Ascending aorta (tissue), 2 donors: ENCODE measurements at regions not wholly inside any gene's neighbourhood (a gene's known extent, or its start where the extent isn't known, plus 50 kb on each side); places are given as distances from the start of the nearest gene placed in this dataset.

Experiments used
- DNase-seq, 2 donors: peaks; one replicate each; pipeline ENCODE4 v3.0.0-alpha.2; 2019; ENCODE audit warnings: low spot score in 2 of 2
- H3K27ac ChIP-seq, 2 donors: fragments of 200-600 bp; sonication (generic); one replicate each; pipeline ENCODE4 v1.5.1; 2016 to 2017; ENCODE audit warnings: mild to moderate bottlenecking in 1 of 2
- H3K27me3 ChIP-seq: fragments of 200-600 bp; sonication (generic); one replicate; pipeline ENCODE4 v1.5.1; 2017
- H3K36me3 ChIP-seq, 2 donors: fragments of 200-600 bp; sonication (generic); one replicate each; pipeline ENCODE4 v1.5.1; 2016
- H3K4me1 ChIP-seq, 2 donors: fragments of 200-600 bp; sonication (generic); one replicate each; pipeline ENCODE4 v1.5.1; 2016 to 2017; ENCODE audit warnings: mild to moderate bottlenecking in 1 of 2
- H3K4me3 ChIP-seq, 2 donors: fragments of 200-600 bp; sonication (generic); one replicate each; pipeline ENCODE4 v1.5.1; 2016 to 2017; ENCODE audit warnings: mild to moderate bottlenecking in 1 of 2
- H3K9me3 ChIP-seq, 2 donors: fragments of 200-600 bp; sonication (generic); one replicate each; pipeline ENCODE4 v1.5.1; 2016
- intact Hi-C: fragments of 100-400 bp; cut with DNase I; formaldehyde crosslinking; loops from one replicate; pipeline ENCODE4 v1.15.1; 2023
- TF ChIP-seq, protein P1 (sequence below), 3 experiments: fragments of 200-600 bp in 2 of 3; fragments of 450-650 bp in 1 of 3; sonication (generic) in 2 of 3; IDR thresholded peaks; one replicate each; pipeline ENCODE4 v1.5.1; 2016 to 2019; ENCODE audit warnings: antibody characterized with exemption in 3 of 3, mild to moderate bottlenecking in 1 of 3, moderate library complexity in 1 of 3

DNA sequence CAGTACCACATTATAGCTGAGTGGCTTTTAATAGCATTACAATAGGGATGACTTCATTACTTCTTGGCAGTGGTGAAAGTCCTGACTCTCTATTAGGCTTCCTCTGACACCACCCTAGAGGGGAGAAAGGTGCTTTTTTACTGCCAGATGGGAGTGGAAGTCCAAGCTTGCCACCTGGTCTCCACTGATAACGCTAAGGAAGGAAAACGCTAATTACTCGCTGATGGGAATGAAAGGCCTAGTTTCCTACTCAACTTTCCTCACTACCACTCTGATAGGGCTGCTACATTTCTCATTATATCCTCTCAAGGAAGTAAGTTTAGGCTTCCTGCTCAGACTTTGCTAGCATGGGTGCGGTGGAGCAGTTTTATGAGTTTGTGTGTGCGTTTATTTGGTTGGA lies 62.3 kb upstream of the PAGE3 start:
- no peaks in the 10 kb centered on the region for H3K4me1 ChIP-seq
- no peak overlapping the region for H3K4me3 ChIP-seq
- no peaks in the 10 kb centered on the region for H3K36me3 ChIP-seq
- H3K9me3 ChIP-seq: peaks cover 0 to 4% of the 10 kb centered on the region in 2 donors
- no peak for DNase-seq
- H3K27ac ChIP-seq: no peak overlapping the region
- TF ChIP-seq, protein P1, sequence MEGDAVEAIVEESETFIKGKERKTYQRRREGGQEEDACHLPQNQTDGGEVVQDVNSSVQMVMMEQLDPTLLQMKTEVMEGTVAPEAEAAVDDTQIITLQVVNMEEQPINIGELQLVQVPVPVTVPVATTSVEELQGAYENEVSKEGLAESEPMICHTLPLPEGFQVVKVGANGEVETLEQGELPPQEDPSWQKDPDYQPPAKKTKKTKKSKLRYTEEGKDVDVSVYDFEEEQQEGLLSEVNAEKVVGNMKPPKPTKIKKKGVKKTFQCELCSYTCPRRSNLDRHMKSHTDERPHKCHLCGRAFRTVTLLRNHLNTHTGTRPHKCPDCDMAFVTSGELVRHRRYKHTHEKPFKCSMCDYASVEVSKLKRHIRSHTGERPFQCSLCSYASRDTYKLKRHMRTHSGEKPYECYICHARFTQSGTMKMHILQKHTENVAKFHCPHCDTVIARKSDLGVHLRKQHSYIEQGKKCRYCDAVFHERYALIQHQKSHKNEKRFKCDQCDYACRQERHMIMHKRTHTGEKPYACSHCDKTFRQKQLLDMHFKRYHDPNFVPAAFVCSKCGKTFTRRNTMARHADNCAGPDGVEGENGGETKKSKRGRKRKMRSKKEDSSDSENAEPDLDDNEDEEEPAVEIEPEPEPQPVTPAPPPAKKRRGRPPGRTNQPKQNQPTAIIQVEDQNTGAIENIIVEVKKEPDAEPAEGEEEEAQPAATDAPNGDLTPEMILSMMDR (IDR thresholded peaks at IDR 0.05): no peak
- intact Hi-C loops: no loop called here
- no peaks in the 10 kb centered on the region for H3K27me3 ChIP-seq

DNA sequence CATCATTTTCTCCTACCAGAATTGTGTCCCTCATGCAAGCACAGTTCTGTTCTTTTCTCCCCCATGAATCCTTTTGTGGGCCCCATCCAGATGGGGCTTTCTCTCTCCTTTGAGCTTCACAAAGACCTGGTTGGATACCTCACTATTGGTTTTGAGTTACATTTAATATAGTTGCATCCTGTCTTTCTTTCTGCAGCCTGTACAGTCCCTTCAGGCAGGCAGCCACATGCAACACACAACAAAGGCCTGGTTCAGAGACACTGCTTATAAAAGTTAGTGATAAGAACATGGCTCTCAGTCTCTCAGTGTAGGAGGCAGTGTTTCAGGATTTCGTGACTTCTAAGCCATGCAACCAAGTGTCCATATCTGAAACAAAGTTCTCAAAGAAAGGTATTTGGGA lies 70.6 kb upstream of the PAGE3 start:
- no peak overlapping the region for H3K4me3 ChIP-seq
- no peaks in the 10 kb centered on the region for H3K9me3 ChIP-seq
- H3K27ac ChIP-seq: no peak overlapping the region
- TF ChIP-seq, protein P1 (IDR thresholded peaks at IDR 0.05): no peak
- no peak for DNase-seq
- no peaks in the 10 kb centered on the region for H3K27me3 ChIP-seq
- no peaks in the 10 kb centered on the region for H3K36me3 ChIP-seq
- H3K4me1 ChIP-seq: no peaks in the 10 kb centered on the region
- intact Hi-C loops: no loop called here

DNA sequence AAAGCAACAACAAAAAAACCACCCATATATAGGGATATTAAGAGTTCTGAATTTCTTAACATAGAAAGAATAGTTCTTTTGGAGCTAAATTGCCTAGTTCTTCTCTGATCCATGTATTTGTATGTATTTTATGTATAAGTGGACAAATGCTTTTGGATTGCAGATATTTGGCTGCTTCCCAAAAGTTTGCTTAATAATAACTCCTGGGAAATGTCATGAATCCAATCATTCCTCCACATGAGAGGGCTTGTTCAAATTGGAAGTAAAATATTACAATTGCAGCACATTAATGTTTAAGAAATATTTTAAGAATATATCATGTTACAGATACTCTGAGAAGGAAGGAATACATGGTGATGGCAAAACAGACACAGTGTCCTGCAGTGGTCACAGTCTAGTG lies 71.5 kb upstream of the PAGE3 start:
- Histone ChIP-seq H3K27me3 (no peaks in the 10 kb centered on the region), H3K27ac (no peak overlapping the region), H3K4me1 (no peaks in the 10 kb centered on the region), H3K4me3 (no peak overlapping the region), H3K9me3 (no peaks in the 10 kb centered on the region), H3K36me3 (no peaks in the 10 kb centered on the region)
- intact Hi-C loops: no loop called here
- DNase-seq: no peak
- TF ChIP-seq, protein P1 (IDR thresholded peaks at IDR 0.05): no peak

DNA sequence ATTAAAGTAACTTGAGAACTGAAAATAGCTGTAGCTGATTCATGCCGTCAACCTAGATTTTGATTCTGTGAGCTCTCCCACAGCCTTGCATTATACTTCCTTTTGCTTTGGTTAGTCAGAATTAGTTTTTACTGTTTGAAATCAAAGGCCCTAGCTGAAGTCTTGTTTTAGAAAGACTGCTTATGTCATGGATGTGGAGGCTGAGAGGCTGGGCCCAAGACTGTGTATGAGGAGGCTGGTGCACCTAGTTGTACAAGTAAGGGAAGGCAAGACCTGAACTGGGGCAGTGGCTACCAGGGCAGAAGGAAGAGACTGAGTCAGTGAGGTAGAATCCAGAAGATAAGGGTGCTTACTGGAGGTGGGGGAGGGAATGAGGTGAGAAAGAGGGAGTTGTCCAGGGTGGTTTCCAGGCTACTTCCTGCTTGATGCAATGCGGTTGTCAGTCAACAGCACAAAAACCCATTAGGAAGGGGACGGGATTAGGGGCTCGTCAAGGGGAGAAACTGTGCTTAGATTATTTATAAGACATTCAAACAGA lies 76.2 kb upstream of the PAGE3 start:
- no peaks in the 10 kb centered on the region for H3K27me3 ChIP-seq
- no peaks in the 10 kb centered on the region for H3K36me3 ChIP-seq
- no peaks in the 10 kb centered on the region for H3K9me3 ChIP-seq
- H3K4me1 ChIP-seq: no peaks in the 10 kb centered on the region
- TF ChIP-seq, protein P1 (IDR thresholded peaks at IDR 0.05): no peak
- H3K27ac ChIP-seq: no peak overlapping the region
- H3K4me3 ChIP-seq: no peak overlapping the region
- intact Hi-C loops: loop anchor here (10.0 kb wide), 1 partner anchor 206 kb away; no protein-coding TSS in a partner anchor
- DNase-seq: no peak

DNA sequence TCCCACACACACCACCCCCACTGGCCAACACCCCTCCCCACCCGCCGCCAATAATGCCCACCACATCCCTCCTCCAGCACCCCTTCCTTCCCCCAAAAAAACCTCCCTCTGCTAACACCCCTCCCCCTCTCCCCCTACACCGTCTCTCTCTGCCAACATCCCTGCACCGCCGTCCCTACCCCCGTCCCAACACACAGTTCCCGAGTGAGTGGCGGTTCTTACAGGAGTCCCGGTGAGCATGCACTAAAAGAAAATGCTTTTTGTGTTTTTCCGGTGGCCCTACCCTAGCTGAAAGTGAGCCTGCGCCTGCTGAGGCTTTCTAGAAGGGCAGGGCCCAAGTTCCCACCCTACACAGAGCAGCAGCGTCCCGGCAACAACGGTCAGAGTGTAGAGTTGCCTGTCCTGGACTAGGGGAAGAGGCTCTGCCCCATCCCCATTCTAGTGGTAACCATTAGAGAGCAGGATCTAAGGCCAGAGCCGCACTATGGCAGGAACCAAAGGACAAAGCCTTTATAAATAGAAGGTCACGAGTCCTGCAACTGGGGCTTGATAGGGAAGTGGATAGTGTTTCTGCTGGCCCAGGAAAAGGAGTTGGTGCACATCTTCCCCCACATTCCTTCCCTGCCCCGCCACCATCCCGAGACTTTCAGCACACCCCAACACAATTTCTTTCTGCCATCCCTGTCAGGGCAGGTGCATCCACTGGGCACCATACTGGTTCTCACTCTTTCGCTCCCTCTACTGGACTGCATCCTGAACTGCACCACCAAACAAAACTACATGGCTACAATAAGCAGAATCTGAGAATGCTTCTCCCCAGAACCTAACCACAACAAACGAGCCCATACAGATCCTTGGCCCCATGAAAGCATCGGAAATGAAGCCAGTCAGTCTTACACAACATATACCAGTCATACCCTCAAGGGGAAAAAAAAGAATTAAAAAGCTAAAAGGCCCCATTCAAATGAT lies 78.1 kb upstream of the PAGE3 start:
- Histone ChIP-seq H3K4me3 (no peak overlapping the region), H3K4me1 (no peaks in the 10 kb centered on the region), H3K9me3 (no peaks in the 10 kb centered on the region), H3K27me3 (no peaks in the 10 kb centered on the region), H3K36me3 (no peaks in the 10 kb centered on the region), H3K27ac (no peak overlapping the region)
- intact Hi-C loops: loop anchor here (10.0 kb wide), 1 partner anchor 208 kb away; no protein-coding TSS in a partner anchor
- DNase-seq: no peak
- TF ChIP-seq, protein P1 (IDR thresholded peaks at IDR 0.05): peak in 2 of 3 experiments; percentile 25 to 33
